ENCODE measurements at regions not wholly inside any gene's neighbourhood (a gene's known extent, or its start where the extent isn't known, plus 50 kb on each side); places are given as distances from the start of the nearest gene placed in this dataset.

- no peak for DNase-seq
These were observed 94.3 kb upstream of the DOCK10 start for GRCh38 chr2:225136552-225136951.

GRCh38 chr2:225131898-225132297 lies 89.6 kb upstream of the DOCK10 start:
- DNase-seq, result no peak

- DNase-seq, result no peak
These were observed 87.8 kb upstream of the DOCK10 start for GRCh38 chr2:225130093-225130492.

- no peak for DNase-seq
These were observed 82.2 kb upstream of the DOCK10 start for GRCh38 chr2:225124311-225125017.

- peak; percentile 15 to 44 for DNase-seq
These were observed 80.6 kb upstream of the DOCK10 start for GRCh38 chr2:225122583-225123486.

- DNase-seq, result peak; percentile 5 to 33
These were observed 79.7 kb upstream of the DOCK10 start for GRCh38 chr2:225122007-225122406.

- DNase-seq, result no peak
These were observed 77.9 kb upstream of the DOCK10 start for GRCh38 chr2:225120186-225120585.

GRCh38 chr2:225117051-225117716 lies 74.9 kb upstream of the DOCK10 start:
- DNase-seq, result no peak

- no peak for DNase-seq
These were observed 72.6 kb upstream of the DOCK10 start for GRCh38 chr2:225114786-225115323.

- DNase-seq, result no peak
These were observed 71.2 kb upstream of the DOCK10 start for GRCh38 chr2:225113371-225114015.

- DNase-seq, result no peak
These were observed 70.3 kb upstream of the DOCK10 start for GRCh38 chr2:225112362-225113126.

- no peak for DNase-seq
These were observed 66.5 kb upstream of the DOCK10 start for GRCh38 chr2:225108805-225109204.

- DNase-seq, result no peak
These were observed 62.7 kb upstream of the DOCK10 start for GRCh38 chr2:225104971-225105370.

- no peak for DNase-seq
These were observed 62.1 kb upstream of the DOCK10 start for GRCh38 chr2:225104321-225104720.

GRCh38 chr2:225103737-225104141 lies 61.5 kb upstream of the DOCK10 start:
- DNase-seq, result no peak

GRCh38 chr2:225100856-225101294 lies 58.6 kb upstream of the DOCK10 start:
- DNase-seq, result no peak

- DNase-seq, result no peak
These were observed 58.0 kb upstream of the DOCK10 start for GRCh38 chr2:225100269-225100668.

GRCh38 chr2:225097035-225097434 lies 54.8 kb upstream of the DOCK10 start:
- no peak for DNase-seq

Data from SHP77 (cell line).